ENCODE measurements at regions not wholly inside any gene's neighbourhood (a gene's known extent, or its start where the extent isn't known, plus 50 kb on each side); places are given as distances from the start of the nearest gene placed in this dataset.

GRCh38 chr2:183522489-183523266 lies 398.4 kb downstream of the NUP35 start:
- intact Hi-C loops (cut with micrococcal nuclease), result no loop called here
- Histone ChIP-seq H3K27me3 (ENCODE audit: low read depth) (no peaks in the 10 kb centered on the region), H3K36me3 (no peaks in the 10 kb centered on the region), H3K4me3 (no peak overlapping the region), H3K4me1 (peaks cover 6% of the 10 kb centered on the region), H3K9me3 (replicated peaks) (no peaks in the 10 kb centered on the region), H3K27ac (replicated peaks) (no peak overlapping the region)
- TF ChIP-seq CTCF (IDR thresholded peaks at IDR 0.05; ENCODE audit: borderline replicate concordance), result no peak
- no peak for DNase-seq

- Histone ChIP-seq H3K36me3 (no peaks in the 10 kb centered on the region), H3K9me3 (replicated peaks) (no peaks in the 10 kb centered on the region), H3K27ac (replicated peaks) (no peak overlapping the region), H3K27me3 (ENCODE audit: low read depth) (no peaks in the 10 kb centered on the region), H3K4me1 (no peaks in the 10 kb centered on the region), H3K4me3 (no peak overlapping the region)
- no peak for DNase-seq
- intact Hi-C loops (cut with micrococcal nuclease), result no loop called here
- TF ChIP-seq CTCF (IDR thresholded peaks at IDR 0.05; ENCODE audit: borderline replicate concordance), result no peak
Observed at GRCh38 chr2:183530333-183530901, 406.2 kb downstream of the NUP35 start.

GRCh38 chr2:183532514-183532913 lies 408.3 kb downstream of the NUP35 start:
- intact Hi-C loops (cut with micrococcal nuclease), result no loop called here

GRCh38 chr2:183533021-183533420 lies 408.8 kb downstream of the NUP35 start:
- intact Hi-C loops (cut with micrococcal nuclease), result no loop called here

More at GRCh38 chr2:183532514-183532913, 408.3 kb downstream of the NUP35 start:
- Histone ChIP-seq H3K27ac (replicated peaks) (no peak overlapping the region), H3K9me3 (replicated peaks) (no peaks in the 10 kb centered on the region), H3K27me3 (ENCODE audit: low read depth) (no peaks in the 10 kb centered on the region), H3K36me3 (no peaks in the 10 kb centered on the region), H3K4me1 (no peaks in the 10 kb centered on the region), H3K4me3 (no peak overlapping the region)
- no peak for DNase-seq
- no peak for TF ChIP-seq CTCF (IDR thresholded peaks at IDR 0.05; ENCODE audit: borderline replicate concordance)

GRCh38 chr2:183536290-183536689 lies 412.0 kb downstream of the NUP35 start:
- DNase-seq, result no peak
- no peak overlapping the region for H3K4me3 ChIP-seq
- H3K27me3 ChIP-seq (ENCODE audit: low read depth), result no peaks in the 10 kb centered on the region
- no peak for TF ChIP-seq CTCF (IDR thresholded peaks at IDR 0.05; ENCODE audit: borderline replicate concordance)
- intact Hi-C loops (cut with micrococcal nuclease), result no loop called here
- H3K4me1 ChIP-seq, result no peaks in the 10 kb centered on the region
- no peaks in the 10 kb centered on the region for H3K36me3 ChIP-seq
- no peak overlapping the region for H3K27ac ChIP-seq (replicated peaks)
- H3K9me3 ChIP-seq (replicated peaks), result no peaks in the 10 kb centered on the region

More at GRCh38 chr2:183533021-183533420, 408.8 kb downstream of the NUP35 start:
- H3K27ac ChIP-seq (replicated peaks), result no peak overlapping the region
- no peak overlapping the region for H3K4me3 ChIP-seq
- H3K36me3 ChIP-seq, result no peaks in the 10 kb centered on the region
- no peak for DNase-seq
- no peaks in the 10 kb centered on the region for H3K27me3 ChIP-seq (ENCODE audit: low read depth)
- H3K9me3 ChIP-seq (replicated peaks), result no peaks in the 10 kb centered on the region
- no peaks in the 10 kb centered on the region for H3K4me1 ChIP-seq
- TF ChIP-seq CTCF (IDR thresholded peaks at IDR 0.05; ENCODE audit: borderline replicate concordance), result no peak

Measured in left ventricle myocardium inferior (tissue), 1 donor.